ENCODE measurements at regions not wholly inside any gene's neighbourhood (a gene's known extent, or its start where the extent isn't known, plus 50 kb on each side); places are given as distances from the start of the nearest gene placed in this dataset.

GRCh38 chr2:121041516-121041915 is 243.5 kb downstream of the TFCP2L1 start:
- no peak for TF ChIP-seq CTCF (IDR thresholded peaks at IDR 0.05)
- TF ChIP-seq EP300 (IDR thresholded peaks at IDR 0.05), result no peak
- no peak for TF ChIP-seq POLR2A (IDR thresholded peaks at IDR 0.05)

Measured in ovary (tissue), 3 donors.